HUES6 (cell line): ENCODE measurements at regions not wholly inside any gene's neighbourhood (a gene's known extent, or its start where the extent isn't known, plus 50 kb on each side); places are given as distances from the start of the nearest gene placed in this dataset.

ENCODE experiments used
- H3K27ac ChIP-seq: 2 replicates; pipeline ENCODE4 v1.7.0; 2013; ENCODE audit warnings: low read depth, mild to moderate bottlenecking, low read length, inconsistent platforms
- H3K27me3 ChIP-seq: 2 replicates; pipeline ENCODE4 v1.6.1; 2013; ENCODE audit warnings: low read length; ENCODE audit not compliant: control insufficient read depth, insufficient read depth
- H3K36me3 ChIP-seq: 2 replicates; pipeline ENCODE4 v1.6.1; 2013; ENCODE audit warnings: low read length; ENCODE audit not compliant: control insufficient read depth, insufficient read depth
- H3K4me1 ChIP-seq: 2 replicates; pipeline ENCODE4 v1.6.1; 2013; ENCODE audit warnings: low read length; ENCODE audit not compliant: control insufficient read depth, insufficient read depth
- H3K4me3 ChIP-seq: 2 replicates; pipeline ENCODE4 v1.5.1; 2013; ENCODE audit warnings: low read depth, low read length
- H3K9ac ChIP-seq: one replicate; pipeline ENCODE4 v1.6.1; 2013; ENCODE audit warnings: mild to moderate bottlenecking, low read length
- H3K9me3 ChIP-seq: 2 replicates; pipeline ENCODE4 v1.6.1; 2013; ENCODE audit warnings: low read depth, low read length; ENCODE audit not compliant: control insufficient read depth, insufficient read depth

GRCh38 chr5:147167529-147167928 is 67.3 kb upstream of the STK32A start:
- Histone ChIP-seq H3K9ac (no peak overlapping the region), H3K4me1 (0 out of 2 replicates have a peak, but pooled peaks cover 2% of the 10 kb centered on the region)

GRCh38 chr5:147168578-147169327 is 66.1 kb upstream of the STK32A start:
- Histone ChIP-seq H3K27me3 (no peaks in the 10 kb centered on the region), H3K4me1 (no peaks in the 10 kb centered on the region), H3K9ac (no peak overlapping the region), H3K9me3 (0 out of 2 replicates have a peak, but pooled peaks cover 4% of the 10 kb centered on the region), H3K27ac (no peak overlapping the region), H3K4me3 (no peak overlapping the region), H3K36me3 (no peaks in the 10 kb centered on the region)

More at GRCh38 chr5:147167529-147167928, 67.3 kb upstream of the STK32A start:
- Histone ChIP-seq H3K27me3 (no peaks in the 10 kb centered on the region), H3K4me3 (no peak overlapping the region), H3K36me3 (no peaks in the 10 kb centered on the region), H3K27ac (no peak overlapping the region), H3K9me3 (0 out of 2 replicates have a peak, but pooled peaks cover 4% of the 10 kb centered on the region)

GRCh38 chr5:147169399-147169798 is 65.4 kb upstream of the STK32A start:
- 0 out of 2 replicates have a peak, but pooled peaks cover 4% of the 10 kb centered on the region for H3K9me3 ChIP-seq
- no peaks in the 10 kb centered on the region for H3K4me1 ChIP-seq
- no peaks in the 10 kb centered on the region for H3K36me3 ChIP-seq
- H3K27me3 ChIP-seq: no peaks in the 10 kb centered on the region
- H3K9ac ChIP-seq: no peak overlapping the region
- no peak overlapping the region for H3K27ac ChIP-seq
- no peak overlapping the region for H3K4me3 ChIP-seq

- 0 out of 2 replicates have a peak, but pooled peaks cover 4% of the 10 kb centered on the region for H3K9me3 ChIP-seq
- no peak overlapping the region for H3K27ac ChIP-seq
- H3K4me1 ChIP-seq: no peaks in the 10 kb centered on the region
- no peak overlapping the region for H3K9ac ChIP-seq
- no peaks in the 10 kb centered on the region for H3K27me3 ChIP-seq
- no peak overlapping the region for H3K4me3 ChIP-seq
- no peaks in the 10 kb centered on the region for H3K36me3 ChIP-seq
Observed at GRCh38 chr5:147169901-147170300, 64.9 kb upstream of the STK32A start.

- H3K27ac ChIP-seq: no peak overlapping the region
Observed at GRCh38 chr5:147170603-147171002, 64.2 kb upstream of the STK32A start.

GRCh38 chr5:147174671-147175265 is 60.1 kb upstream of the STK32A start:
- Histone ChIP-seq H3K4me1 (no peaks in the 10 kb centered on the region), H3K4me3 (no peak overlapping the region), H3K9me3 (no peaks in the 10 kb centered on the region), H3K27ac (no peak overlapping the region), H3K36me3 (no peaks in the 10 kb centered on the region), H3K9ac (no peak overlapping the region), H3K27me3 (no peaks in the 10 kb centered on the region)

More at GRCh38 chr5:147170603-147171002, 64.2 kb upstream of the STK32A start:
- Histone ChIP-seq H3K9me3 (0 out of 2 replicates have a peak, but pooled peaks cover under 1% of the 10 kb centered on the region), H3K36me3 (no peaks in the 10 kb centered on the region), H3K9ac (no peak overlapping the region), H3K4me3 (no peak overlapping the region), H3K27me3 (no peaks in the 10 kb centered on the region), H3K4me1 (no peaks in the 10 kb centered on the region)

GRCh38 chr5:147175516-147176097 is 59.2 kb upstream of the STK32A start:
- no peak overlapping the region for H3K27ac ChIP-seq
- no peaks in the 10 kb centered on the region for H3K36me3 ChIP-seq
- H3K4me1 ChIP-seq: no peaks in the 10 kb centered on the region

GRCh38 chr5:147176422-147176821 is 58.4 kb upstream of the STK32A start:
- Histone ChIP-seq H3K4me1 (no peaks in the 10 kb centered on the region), H3K27ac (no peak overlapping the region), H3K36me3 (no peaks in the 10 kb centered on the region)

More at GRCh38 chr5:147175516-147176097, 59.2 kb upstream of the STK32A start:
- H3K9me3 ChIP-seq: no peaks in the 10 kb centered on the region
- H3K27me3 ChIP-seq: no peaks in the 10 kb centered on the region
- H3K4me3 ChIP-seq: no peak overlapping the region
- no peak overlapping the region for H3K9ac ChIP-seq

GRCh38 chr5:147177125-147177840 is 57.5 kb upstream of the STK32A start:
- no peaks in the 10 kb centered on the region for H3K9me3 ChIP-seq
- no peak overlapping the region for H3K9ac ChIP-seq
- H3K4me3 ChIP-seq: no peak overlapping the region
- H3K27ac ChIP-seq: no peak overlapping the region
- H3K36me3 ChIP-seq: no peaks in the 10 kb centered on the region
- no peaks in the 10 kb centered on the region for H3K27me3 ChIP-seq
- no peaks in the 10 kb centered on the region for H3K4me1 ChIP-seq

More at GRCh38 chr5:147176422-147176821, 58.4 kb upstream of the STK32A start:
- Histone ChIP-seq H3K4me3 (no peak overlapping the region), H3K27me3 (no peaks in the 10 kb centered on the region), H3K9ac (no peak overlapping the region), H3K9me3 (no peaks in the 10 kb centered on the region)

GRCh38 chr5:147179562-147180147 is 55.2 kb upstream of the STK32A start:
- no peaks in the 10 kb centered on the region for H3K4me1 ChIP-seq
- H3K4me3 ChIP-seq: no peak overlapping the region
- H3K9me3 ChIP-seq: no peaks in the 10 kb centered on the region

More at GRCh38 chr5:147179562-147180147, 55.2 kb upstream of the STK32A start:
- Histone ChIP-seq H3K27me3 (no peaks in the 10 kb centered on the region), H3K9ac (no peak overlapping the region), H3K36me3 (no peaks in the 10 kb centered on the region), H3K27ac (no peak overlapping the region)
